ENCODE measurements at regions not wholly inside any gene's neighbourhood (a gene's known extent, or its start where the extent isn't known, plus 50 kb on each side); places are given as distances from the start of the nearest gene placed in this dataset.

- TF ChIP-seq POLR2A (IDR thresholded peaks at IDR 0.05; ENCODE audit: low read length) (no peak), GATA1 (IDR thresholded peaks at IDR 0.05; ENCODE audit: low read depth, low read length) (no peak)
These were observed 326.4 kb upstream of the NOCT start for GRCh38 chr4:138689187-138689586.
